Activated CD4-positive, CD25-positive, alpha-beta regulatory T cell treated with anti-CD3 and anti-CD28 coated beads, Interleukin-2, amount 50 U/mL, for 72 hours (primary cell): ENCODE measurements at regions not wholly inside any gene's neighbourhood (a gene's known extent, or its start where the extent isn't known, plus 50 kb on each side); places are given as distances from the start of the nearest gene placed in this dataset.
"Not testable (repeated sequence)": the region's sequence is repeated elsewhere in the genome, so short reads cannot be mapped to it uniquely, and the experiment has no call there.

Source experiments
- DNase-seq: peaks from one replicate; pipeline ENCODE4 v3.0.0; 2021

DNA sequence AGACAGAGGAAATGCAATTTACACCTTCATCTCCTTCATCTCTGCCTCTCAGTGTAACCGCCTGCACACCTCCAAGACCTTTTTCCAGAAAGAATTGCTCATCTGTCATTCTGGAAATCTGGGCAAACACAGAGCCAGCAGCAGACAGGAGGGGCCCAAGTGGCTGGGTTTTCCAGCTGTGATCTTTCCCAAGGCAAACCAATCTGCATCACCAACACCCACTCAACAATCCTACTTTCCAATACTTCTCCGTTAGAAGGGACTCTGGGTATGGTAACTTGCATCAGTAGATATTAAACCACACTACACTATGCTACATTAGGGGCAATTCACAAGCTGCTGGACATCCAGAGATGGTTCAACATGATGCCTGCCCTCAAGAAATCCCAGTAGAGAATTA, 781.8 kb upstream of the AUTS2 start:
- no peak for DNase-seq

DNA sequence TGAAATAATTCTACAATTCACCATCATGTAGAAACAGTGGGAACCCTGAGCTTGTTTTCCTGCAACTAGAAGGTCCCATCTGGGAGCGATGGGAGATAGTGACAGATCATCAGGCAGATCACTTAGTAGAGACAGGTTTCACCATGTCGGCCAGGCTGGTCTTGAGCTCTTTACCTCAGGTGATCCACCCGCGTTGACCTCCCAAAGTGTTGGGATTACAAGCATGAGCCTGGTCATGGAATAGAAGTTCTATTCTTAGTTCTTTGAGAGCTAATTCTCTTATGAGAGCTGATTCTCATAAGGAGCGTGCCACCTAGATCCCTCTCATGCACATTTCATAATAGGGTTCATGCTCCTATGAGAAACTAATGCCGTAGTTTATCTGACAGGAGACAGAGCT, 778.0 kb upstream of the AUTS2 start:
- no peak for DNase-seq

DNA sequence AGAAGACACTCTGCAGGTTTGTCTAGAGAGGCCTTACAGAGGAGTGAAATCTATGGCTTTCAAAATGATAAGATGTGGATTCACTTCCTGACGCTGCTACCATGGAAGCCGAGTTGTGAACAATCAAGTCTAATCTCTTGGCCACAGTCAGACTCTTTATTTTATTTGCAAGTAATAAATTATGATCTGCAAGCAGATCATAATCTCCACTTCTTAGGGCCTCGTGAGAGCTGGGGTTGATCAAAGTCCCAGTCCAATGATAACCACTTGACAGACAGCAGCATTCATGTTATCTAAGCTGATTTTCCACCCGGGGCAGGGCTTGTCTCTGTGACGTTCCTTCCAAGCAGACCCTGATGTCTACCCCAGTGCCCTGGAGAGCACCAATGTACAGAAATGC, 776.4 kb upstream of the AUTS2 start:
- DNase-seq = no peak

DNA sequence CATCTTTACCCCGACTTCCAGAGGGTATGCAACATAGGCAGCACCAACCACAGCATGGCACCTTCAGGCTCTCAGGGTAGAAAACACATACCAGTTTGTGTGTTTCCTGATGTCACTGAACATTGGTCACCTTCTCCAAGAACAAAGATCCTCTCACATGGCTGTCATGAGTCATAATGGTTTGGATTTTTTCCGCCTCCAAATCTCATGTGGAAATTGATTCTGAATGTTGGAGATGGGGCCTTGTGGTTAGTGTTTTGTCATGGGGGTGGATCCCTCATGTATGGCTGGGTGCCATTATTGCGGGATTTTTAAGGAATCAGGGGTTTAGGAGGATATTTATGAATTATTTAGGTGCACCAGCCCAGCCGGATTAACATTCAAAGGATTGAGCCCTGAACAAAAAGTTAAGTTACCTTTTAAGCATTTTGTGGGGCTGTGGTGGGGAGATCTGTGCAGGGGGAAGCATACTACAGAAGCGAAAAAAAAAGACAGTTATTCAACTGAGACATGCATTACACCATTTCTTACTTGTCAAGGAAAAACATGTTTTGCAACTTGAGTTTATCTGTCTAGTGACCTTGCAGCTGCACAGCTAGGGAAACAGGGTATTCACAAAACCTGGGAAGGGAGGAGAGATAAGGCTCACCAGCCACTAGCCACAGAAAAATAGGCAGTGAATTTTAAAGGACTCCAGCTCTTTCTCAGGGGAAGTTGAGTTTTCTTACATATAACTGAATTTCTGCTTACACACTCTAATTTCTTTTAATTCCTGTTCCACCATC, 774.1 kb upstream of the AUTS2 start:
- DNase-seq = no peak

DNA sequence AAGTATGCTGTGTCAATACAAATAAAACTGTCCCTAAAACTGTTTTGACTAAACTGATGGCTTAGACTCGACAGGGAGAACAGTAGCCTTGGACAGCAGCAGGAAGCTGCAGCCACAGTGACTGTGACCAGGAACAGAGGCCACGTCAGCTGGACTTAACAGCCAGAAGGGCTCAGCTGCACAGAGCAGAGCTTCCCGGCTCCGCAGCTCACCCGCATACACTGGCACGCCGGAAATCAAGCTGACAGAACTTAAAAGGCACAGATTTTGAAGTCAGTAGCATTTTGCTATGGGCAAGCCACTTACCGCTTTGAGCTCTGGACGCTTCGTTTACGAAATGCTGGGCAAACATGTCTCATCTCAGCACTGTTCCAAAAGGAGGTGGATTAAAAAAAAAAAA, 769.7 kb upstream of the AUTS2 start:
- DNase-seq = no peak

DNA sequence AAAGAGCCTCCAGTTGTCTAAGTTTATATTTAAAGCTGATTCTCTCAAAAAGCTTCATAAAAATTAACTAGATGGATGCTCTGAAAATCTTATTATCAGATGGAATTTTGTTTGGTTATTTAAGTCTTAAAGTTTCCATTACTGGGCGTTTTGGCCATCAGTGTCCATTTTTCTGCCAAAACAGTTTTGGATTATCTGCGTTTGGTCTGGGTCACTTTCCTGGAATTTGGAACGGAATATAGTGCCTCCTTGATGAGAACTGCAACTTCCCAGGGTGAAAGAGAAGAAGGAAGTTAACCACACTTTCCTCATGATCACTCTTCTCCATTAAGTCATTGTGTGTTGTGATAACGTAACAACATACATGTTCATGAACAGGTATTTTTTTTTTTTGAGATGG, 764.9 kb upstream of the AUTS2 start:
- DNase-seq = no peak

DNA sequence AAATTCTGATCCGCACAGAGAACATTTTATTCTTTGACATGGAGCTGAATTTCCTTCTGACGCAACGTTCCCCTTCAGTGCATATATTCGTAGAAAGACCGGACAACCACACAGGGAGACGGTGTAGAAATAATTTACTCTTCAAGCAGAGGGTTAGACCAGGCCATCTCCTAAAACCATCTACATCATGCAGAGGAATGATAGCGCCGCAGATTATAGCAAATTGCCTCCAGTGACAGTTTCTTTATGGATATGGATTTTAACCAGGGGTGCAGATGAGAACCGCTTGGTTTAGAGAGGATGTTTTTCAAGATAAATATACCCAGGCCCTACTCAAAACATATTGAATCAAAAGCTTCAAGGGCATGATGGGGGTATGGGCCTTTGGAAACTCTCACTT, 759.3 kb upstream of the AUTS2 start:
- DNase-seq = no peak

DNA sequence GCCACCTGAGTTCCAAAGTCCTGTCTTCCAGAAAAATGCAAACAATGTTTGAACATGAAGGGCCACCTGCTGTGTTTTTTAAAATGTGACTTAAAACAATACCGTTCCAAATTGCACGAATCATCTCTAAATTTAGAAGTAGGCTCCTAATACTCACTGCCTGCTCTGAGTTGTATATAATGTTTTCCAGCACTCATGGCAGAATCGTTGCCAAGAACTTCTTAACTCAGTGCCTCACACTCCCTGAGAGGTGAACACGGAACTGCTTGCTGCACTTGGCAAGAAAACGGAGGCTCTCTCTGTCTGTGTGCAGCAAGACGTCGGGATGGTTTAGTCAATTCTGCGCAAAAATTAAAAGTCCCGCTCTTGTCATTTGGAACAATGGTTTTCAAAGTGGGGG, 757.3 kb upstream of the AUTS2 start:
- no peak for DNase-seq

DNA sequence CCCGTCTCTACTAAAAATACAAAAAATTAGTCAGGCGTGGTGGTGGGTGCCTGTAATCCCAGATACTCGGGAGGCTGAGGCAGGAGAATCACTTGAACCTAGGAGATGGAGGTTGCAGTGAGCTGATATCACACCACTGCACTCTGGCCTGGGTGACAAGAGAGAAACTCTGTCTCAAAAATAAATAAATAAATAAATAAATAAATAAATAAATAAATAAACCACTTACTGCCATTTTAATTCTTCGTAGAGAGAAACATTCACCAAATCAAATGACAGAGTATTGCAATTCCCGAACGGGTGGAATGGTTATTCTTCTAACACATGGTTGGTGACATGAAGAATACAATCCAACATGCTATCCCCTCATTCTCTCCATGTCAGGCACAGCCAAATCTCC, 754.3 kb upstream of the AUTS2 start:
- not testable (repeated sequence) for DNase-seq

DNA sequence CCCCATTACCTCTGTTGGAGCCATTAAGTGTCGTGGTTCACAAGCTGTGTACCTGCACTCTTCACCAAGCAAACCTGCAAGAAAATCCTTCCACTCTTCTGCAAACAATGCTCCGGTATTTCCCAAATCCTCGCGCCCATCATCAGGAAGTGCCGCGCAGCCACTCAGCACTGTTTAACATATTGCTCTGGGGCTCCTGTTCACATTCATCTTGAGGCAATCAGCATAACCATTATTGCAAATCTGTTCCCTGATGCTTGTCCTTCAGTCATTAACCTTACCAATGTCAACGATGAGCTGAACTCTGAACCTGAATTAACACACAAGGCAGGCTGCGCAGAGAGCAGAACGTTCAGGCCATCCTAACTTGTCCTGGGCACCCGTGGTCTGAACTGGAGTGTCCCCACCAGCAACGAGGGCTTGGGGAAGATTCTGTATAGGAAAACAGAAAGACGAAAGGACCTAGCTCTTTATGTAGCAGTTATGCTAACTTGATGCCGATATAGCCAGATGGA, 751.4 kb upstream of the AUTS2 start:
- no peak for DNase-seq

DNA sequence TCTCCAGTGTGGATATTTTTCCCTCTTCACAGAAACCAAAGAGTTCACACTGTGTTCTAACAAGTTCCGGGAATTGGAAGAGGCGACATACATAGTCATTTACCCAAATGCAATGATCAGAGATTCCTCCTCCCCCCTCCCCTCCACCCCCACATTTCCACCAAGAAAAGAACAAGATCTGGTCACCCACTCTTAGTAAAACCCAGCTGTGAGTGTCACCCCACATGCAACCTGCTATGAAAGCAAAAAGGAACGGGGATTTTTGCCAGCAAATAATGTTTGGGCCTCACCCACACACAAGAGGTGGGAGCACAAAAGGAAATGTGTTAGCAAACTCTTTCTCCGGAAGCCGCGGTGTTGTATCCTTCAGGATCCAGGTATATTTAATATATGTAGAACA, 745.0 kb upstream of the AUTS2 start:
- no peak for DNase-seq

DNA sequence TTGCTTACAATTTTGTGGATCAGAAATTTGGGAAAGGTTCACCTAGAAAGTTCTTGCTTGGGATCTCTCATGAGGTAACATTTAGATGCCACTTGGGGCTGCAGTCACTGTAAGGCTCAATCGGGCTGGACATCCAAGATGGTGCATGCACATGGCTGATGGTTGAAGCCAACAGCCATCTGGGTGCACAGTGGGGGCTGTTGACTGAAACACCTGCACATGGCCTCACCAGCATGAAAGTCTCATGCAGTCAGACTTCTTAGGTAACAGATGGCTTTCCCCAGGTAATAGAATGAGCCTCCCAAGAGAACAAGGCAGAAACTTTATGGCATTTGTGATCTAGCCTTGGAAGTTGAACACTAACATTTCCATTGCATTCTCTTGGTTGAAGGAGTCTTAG, 740.7 kb upstream of the AUTS2 start:
- DNase-seq = no peak

DNA sequence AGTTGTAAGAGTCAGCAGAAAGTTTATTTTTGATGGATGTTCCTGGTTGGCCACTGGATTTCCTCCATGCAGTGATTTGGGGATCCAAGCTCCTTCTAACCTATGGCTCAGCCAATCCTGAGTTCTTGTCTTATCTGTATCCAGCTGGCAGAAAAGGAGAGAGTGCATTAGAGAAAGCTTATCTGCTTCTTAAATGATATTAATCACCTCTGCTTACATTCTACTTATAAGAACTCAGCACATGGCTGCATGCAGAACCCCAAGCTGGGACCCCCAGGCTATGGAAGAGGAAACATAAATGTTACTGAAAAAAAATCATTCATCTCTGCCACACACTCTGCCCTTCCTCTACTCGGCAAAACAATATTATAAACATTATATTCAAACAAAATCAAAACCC, 739.8 kb upstream of the AUTS2 start:
- DNase-seq = no peak

DNA sequence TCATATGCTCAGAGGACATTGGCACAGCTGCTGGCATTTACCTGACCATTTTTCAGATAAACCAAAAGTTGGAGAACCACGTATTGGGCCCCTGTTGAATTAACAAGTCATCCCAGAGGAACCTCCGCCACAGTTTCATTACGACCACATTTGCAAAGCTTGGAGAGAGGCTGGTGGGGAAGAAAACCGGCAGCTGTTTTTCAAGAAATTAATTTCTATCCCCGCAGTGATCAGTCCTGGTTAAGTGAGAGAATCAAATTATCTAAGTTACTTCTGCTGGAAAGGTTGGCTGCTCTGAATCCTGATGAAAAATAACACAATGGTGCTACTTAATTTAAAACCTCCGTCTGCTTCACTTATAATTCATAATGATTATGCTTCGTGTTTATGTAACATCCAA, 737.1 kb upstream of the AUTS2 start:
- no peak for DNase-seq

DNA sequence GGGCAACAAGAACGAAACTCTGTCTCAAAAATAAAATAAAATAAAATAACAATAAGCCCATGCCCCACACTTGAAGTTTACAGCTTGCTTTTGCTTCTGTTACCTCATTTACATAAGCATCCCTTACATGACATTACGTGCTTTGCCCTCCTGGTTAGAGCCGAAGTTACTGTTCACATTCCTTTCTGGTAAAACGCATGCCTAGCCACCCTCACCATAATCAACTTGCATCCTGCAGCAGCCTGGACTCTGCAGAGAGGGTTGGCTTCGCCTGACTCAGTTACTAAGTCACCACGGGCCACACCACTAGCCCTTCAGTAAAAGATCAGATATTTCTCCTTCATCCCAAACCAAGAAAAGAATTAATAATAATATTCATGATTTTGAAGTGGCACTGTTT, 736.0 kb upstream of the AUTS2 start:
- DNase-seq = no peak

DNA sequence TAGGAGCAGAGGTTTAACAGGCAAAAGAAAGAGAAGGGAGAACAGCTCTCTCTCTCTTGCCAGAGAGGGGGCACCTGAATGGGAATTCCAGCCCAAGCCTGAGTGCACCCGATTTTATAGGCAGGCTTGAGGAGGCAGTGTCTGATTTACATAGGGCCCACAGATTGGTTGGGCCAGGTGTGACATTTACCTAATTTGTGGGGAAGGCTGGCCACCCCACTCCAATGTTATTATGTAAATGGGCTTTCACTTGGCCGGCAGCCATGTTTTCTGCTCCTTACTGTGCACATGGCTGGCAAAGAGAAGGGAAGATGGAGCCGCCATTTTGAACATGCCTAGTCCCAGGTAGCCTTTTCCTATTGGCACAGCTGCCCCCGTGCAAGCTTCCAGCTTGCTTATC, 735.5 kb upstream of the AUTS2 start:
- no peak for DNase-seq

DNA sequence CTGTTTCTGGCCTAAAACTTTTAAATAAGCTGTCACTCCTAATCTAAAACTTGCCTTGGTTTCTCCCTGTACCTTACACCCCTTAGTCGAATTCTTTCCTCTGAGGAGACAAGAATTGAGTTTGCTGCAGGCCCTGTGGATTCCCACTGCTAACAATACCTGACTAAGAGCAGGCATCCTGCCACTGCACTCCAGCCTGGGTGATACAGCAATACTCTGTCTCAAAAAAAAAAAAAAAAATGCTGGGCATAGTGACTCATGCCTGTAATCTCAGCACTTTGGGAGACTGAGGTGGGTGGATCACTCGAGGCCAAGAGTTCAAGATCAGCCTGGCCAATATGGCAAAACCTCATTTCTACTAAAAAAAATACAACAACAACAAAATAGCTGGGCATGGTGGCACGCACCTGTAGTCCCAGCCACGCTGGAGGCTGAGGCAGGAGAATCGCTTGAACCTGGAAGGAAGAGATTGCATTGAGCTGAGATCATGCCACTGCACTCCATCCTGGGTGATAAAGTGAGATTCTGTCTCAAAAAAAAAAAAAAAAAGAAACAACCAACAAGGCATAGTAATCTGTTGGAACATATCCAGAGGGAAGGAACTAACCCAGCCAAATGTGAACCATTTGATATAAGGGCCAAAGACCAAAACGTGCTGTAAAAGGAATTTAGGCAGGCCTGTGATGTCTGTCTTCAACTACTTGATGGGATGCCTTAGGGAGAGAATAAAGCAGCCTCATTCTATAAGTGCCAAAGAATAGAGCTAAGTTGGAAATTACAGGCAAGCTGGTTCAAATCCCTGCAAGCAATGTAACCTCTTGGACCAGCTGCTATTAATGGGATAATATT, 732.7 kb upstream of the AUTS2 start:
- DNase-seq = no peak

DNA sequence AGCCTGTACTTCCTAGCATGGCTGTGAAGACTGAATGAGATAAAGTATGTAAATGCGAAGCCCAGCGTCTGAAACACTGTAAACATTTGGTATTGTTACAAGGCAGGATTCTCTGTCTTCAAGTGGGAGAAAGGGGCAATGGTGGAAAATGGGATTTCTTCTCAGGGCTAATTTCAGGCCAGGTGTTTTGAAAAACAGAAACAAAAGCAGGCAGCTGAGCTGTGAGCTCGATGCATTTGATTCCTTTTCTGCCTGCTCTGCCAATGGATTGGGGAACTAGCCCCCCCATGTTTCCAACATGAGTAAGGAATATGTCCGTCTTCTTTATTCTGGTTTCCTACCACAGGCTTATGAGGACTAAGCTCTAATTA, 732.1 kb upstream of the AUTS2 start:
- DNase-seq = no peak

DNA sequence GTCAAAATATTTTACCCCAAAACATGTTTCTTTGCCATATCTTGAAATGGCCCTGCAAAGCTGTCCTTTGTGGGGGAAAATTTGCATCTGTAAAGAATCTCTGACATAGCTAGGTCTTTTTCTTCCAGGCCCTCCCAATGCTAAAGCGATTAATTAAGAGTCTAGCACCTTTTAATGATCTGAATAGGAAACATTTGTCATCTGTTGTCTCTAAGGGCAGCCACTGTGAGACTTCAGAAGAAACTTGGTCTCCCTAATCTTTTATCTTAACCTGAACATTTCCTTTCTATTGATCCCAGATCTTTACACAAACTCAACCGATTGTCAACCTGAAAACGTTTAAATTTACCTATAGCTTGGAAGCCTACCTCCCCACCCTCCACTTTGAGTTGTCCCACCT, 731.6 kb upstream of the AUTS2 start:
- DNase-seq = not testable (repeated sequence)

DNA sequence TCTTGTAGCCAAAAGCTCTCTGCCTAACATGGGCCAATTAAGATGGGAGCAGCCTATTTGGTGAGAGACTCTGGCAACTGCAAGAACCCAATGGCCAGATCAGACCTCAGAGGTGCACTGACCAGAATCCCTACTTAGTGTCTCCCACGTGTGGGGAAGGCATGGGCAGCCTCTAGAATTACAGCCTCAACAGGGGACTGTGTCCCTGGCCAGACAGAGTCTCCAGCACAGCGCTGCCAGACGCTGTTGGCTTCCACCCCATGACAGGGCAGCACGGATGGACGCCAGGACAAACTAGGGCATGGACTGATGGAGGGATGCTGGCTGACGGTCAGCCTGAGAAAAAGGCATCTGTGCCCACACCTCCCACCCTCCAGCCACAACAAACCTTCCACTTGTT, 729.3 kb upstream of the AUTS2 start:
- DNase-seq = no peak

DNA sequence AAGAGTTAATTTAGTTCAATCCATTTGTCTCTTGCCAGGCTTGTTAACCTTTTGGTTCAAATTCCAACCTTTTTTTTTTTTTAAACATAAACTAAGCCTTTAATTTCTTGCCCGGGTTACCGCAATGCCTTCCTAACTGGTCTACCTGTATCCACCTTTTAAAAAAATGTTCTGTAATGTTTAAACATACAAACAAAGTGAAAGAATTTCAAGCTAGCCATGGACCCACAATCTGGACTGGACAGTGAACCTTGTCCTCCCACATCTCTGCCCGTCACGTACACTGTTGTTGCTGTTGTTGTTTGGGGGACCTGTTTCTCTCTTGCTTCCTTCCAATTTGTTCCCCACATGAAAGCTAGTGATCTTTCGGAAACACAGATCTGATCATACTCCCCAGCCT, 724.7 kb upstream of the AUTS2 start:
- no peak for DNase-seq

DNA sequence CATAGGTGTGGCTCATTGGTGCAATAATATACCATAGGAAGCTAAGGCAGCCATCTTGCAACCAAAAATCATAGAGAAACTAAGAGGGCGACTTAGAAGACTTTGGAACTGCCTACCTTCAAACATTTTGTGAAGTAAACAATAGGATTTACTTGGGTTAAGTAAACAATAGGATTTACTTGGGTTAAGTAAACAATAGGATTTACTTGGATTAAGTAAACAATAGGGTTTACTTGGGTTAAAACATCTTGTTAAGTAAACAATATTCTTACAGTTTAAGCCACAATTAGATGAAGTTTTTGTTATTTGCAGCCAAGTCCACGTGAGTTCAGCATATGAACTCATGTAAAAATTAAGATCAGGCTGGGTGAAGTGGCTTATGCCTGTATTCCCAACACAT, 722.4 kb upstream of the AUTS2 start:
- no peak for DNase-seq

DNA sequence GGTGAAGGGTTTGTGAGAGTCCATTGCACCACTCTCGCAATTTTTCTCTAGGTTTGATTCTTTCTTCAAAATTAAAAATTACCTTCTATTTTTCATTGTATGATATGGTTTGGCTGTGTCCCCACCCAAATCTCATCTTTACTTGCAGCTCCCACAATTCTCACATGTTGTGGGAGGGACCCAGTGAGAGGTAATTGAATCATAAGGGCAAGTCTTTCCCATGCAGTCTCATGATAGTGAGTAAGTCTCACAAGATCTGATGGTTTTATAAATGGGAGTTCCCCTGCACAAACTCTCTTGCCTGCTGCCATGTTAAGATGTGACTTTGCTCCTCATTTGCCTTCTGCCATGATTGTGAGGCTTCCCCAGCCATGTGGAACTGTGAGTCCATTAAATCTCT, 711.2 kb upstream of the AUTS2 start:
- not testable (repeated sequence) for DNase-seq

DNA sequence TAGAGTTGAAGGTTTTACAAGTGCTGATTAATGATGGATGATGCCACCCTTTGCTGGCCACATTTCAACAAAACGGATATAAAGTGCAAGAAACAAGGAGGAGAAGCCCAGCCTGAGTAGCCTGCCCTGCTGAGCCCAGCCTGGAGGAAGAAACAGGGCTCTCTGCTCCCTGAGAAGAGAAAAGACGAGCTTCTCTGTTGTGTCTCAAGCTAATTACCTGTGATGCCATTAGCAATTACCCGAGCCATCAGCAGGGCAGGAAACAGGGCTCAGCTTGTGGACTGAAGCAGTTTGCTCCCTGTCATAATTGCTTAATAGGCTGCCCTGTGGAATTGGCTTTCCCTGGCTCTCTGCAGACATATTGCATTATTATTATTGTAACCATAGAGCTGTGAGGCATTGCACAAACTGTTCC, 709.3 kb upstream of the AUTS2 start:
- DNase-seq = no peak
